Omental fat pad (tissue), 3 donors: ENCODE measurements at regions not wholly inside any gene's neighbourhood (a gene's known extent, or its start where the extent isn't known, plus 50 kb on each side); places are given as distances from the start of the nearest gene placed in this dataset.
"Not testable (repeated sequence)": the region's sequence is repeated elsewhere in the genome, so short reads cannot be mapped to it uniquely, and the experiment has no call there.

ENCODE experiments used
- ATAC-seq: fragments of 150-250 bp; one replicate; pipeline ENCODE4 v1.9.1; 2016; ENCODE audit warnings: mild to moderate bottlenecking, moderate library complexity; ENCODE audit not compliant: low FRiP score
- DNase-seq: peaks from one replicate; pipeline ENCODE4 v3.0.0-alpha.2; 2019; ENCODE audit warnings: low spot score
- CTCF ChIP-seq, 3 donors: fragments of 450-650 bp; IDR thresholded peaks; one replicate each; pipeline ENCODE4 v1.5.1; 2016 to 2017; ENCODE audit warnings: antibody characterized with exemption in 3 of 3, mild to moderate bottlenecking in 3 of 3, moderate library complexity in 2 of 3

GRCh38 chr18:79588636-79589481 is 90.7 kb upstream of the CTDP1 start:
- ATAC-seq, result peak; percentile 95

GRCh38 chr18:79589601-79590091 is 90.0 kb upstream of the CTDP1 start:
- DNase-seq, result no peak
- no peak for TF ChIP-seq CTCF (IDR thresholded peaks at IDR 0.05)
- ATAC-seq, result peak; percentile 12

More at GRCh38 chr18:79588636-79589481, 90.7 kb upstream of the CTDP1 start:
- DNase-seq, result peak; percentile 54
- TF ChIP-seq CTCF (IDR thresholded peaks at IDR 0.05), result no peak

- DNase-seq, result no peak
- ATAC-seq, result no peak
- no peak for TF ChIP-seq CTCF (IDR thresholded peaks at IDR 0.05)
Observed at GRCh38 chr18:79590191-79591031, 89.2 kb upstream of the CTDP1 start.

DNA sequence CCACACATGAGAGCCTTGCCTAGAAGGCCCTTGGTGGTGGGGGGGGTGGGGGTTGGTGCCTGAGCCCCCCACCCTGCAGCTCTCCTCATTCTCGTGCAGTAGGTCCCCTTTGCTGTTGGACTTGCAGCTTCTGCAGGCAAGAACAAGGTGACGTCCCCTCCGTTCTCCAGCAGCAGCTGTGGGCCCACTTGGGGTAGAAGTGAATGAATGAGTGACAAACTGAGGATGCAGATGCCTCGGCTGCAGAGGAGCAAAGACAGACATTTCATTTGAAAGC is 88.6 kb upstream of the CTDP1 start:
- TF ChIP-seq CTCF (IDR thresholded peaks at IDR 0.05), result no peak
- ATAC-seq (no peak), DNase-seq (no peak)

DNA sequence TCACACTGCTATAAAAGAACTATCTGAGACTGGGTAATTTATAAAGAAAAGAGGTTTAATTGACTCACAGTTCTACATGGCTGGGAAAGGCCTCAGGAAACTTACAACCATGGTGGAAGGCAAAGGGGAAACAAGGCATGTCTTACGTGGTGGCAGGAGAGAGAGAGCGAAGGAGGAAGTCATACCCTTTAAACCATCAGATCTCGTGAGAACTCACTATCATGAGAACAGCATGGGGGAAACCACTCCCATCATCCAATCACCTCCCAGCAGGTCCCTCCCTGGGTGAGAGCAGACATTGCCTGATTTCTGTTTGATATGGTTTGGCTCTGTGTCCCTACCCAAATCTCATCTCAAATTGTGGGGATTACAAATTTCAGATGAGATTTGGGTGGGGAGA is 86.9 kb upstream of the CTDP1 start:
- ATAC-seq, DNase-seq: not testable (repeated sequence)

DNA sequence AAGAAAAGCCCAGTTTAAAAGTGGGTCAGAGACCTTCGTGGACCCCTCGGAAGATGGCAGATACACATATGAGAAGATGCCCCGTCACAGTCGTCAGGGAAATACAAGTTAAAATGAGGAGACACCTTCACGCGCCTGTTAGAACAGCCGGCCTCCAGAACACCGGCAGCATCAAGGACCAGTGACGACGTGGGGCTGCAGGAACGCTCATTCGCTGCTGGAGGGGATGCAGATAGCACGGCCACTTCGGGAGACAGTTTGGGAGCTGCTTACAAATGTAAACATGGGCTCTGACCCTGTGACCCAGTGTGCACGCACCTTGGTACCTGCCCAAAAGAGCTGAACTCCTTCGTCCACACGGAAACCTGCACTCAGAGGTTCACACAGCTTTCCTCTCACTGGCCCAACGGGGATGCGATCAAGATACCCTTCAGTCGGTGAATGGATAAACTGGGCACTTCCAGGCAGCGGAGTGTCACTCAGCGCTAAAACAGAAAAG is 83.7 kb upstream of the CTDP1 start:
- DNase-seq, result no peak
- no peak for TF ChIP-seq CTCF (IDR thresholded peaks at IDR 0.05)

DNA sequence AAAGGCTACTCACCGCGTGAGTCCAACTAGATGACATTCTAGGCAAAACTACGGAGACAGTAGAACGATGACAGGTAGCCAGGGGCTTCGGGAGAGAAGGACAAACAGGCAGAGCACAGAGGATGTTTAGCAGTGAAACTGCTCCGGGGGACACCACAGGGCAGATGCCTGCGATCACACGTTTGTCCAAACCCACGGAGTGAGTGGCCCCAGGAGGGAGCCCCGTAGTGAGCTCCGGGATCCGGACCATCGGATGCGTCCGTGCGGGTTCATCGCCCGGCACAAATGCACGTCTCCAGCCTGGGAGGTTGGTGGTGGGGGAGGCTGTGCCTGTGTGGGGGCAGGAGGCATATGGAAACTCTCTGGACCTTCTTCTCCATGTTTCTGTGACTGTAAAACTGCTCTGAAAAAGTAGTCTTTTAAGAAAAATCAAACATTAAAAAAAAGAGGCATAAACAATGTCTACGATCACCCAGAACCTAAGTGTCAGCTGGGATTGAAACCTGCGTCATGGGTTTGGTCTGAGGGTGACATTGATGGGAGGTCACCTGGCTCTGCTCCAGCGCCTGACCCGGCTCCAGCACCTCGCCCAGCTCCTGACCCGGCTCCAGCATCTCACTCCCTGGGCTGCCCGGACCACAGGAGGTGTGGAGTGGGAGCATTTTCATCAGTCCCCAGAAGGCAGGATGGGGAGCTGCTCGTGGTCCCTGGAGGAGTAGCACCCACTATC is 83.0 kb upstream of the CTDP1 start:
- DNase-seq (no peak), ATAC-seq (no peak)
- no peak for TF ChIP-seq CTCF (IDR thresholded peaks at IDR 0.05)

More for the DNA sequence above, 83.7 kb upstream of the CTDP1 start:
- no peak for ATAC-seq
